Keratinocyte (primary cell): ENCODE measurements at regions not wholly inside any gene's neighbourhood (a gene's known extent, or its start where the extent isn't known, plus 50 kb on each side); places are given as distances from the start of the nearest gene placed in this dataset.
A peak's percentile ranks its signal among the peaks of the same experiment; 100 is the strongest.

ENCODE experiments used
- DNase-seq: peaks from one replicate; pipeline ENCODE4 v3.0.0-alpha.2; 2011; ENCODE audit warnings: low read depth, missing footprints, low spot score
- FAIRE-seq: peaks from 2 replicates; lab custom pipeline; 2011; peaks lifted over from hg19 to GRCh38; lab: Jason Lieb, UNC
- H2AFZ ChIP-seq: 2 replicates; pipeline ENCODE4 v1.6.0; 2012; ENCODE audit warnings: low read length, control low read depth, inconsistent platforms; ENCODE audit not compliant: control insufficient read depth
- H3K27ac ChIP-seq: 2 replicates; pipeline ENCODE4 v1.5.1; 2011; ENCODE audit warnings: low read length; ENCODE audit not compliant: control insufficient read depth, insufficient read depth
- H3K27me3 ChIP-seq: 3 replicates; pipeline ENCODE4 v1.6.0; 2011; ENCODE audit warnings: low read length; ENCODE audit not compliant: control insufficient read depth, insufficient read depth; ENCODE audit errors: extremely low read depth
- H3K36me3 ChIP-seq, 2 experiments: 2 replicates in 1 of 2; 3 replicates in 1 of 2; pipeline ENCODE4 v1.5.1; 2011; ENCODE audit warnings: low read length in 2 of 2, mild to moderate bottlenecking in 1 of 2; ENCODE audit not compliant: control insufficient read depth in 2 of 2, insufficient read depth in 2 of 2; ENCODE audit errors: extremely low read depth in 1 of 2
- H3K4me1 ChIP-seq: 3 replicates; pipeline ENCODE4 v1.5.1; 2011; ENCODE audit warnings: low read length; ENCODE audit not compliant: control insufficient read depth, insufficient read depth; ENCODE audit errors: extremely low read depth
- H3K4me2 ChIP-seq: 3 replicates; pipeline ENCODE4 v1.6.0; 2011; ENCODE audit warnings: low read depth, low read length; ENCODE audit not compliant: control insufficient read depth, insufficient read depth; ENCODE audit errors: extremely low read depth
- H3K4me3 ChIP-seq, 3 experiments: fragments of 200-600 bp in 1 of 3; sonication (generic) in 1 of 3; 2 replicates in 2 of 3; 3 replicates in 1 of 3; pipeline ENCODE4 v1.5.1; 2011 to 2016; ENCODE audit warnings: low read length in 3 of 3, mild to moderate bottlenecking in 3 of 3, control low read depth in 2 of 3, inconsistent platforms in 1 of 3, low read depth in 1 of 3, mixed read lengths in 1 of 3, mixed run types in 1 of 3, moderate library complexity in 1 of 3; ENCODE audit not compliant: control insufficient read depth in 2 of 3, insufficient read depth in 2 of 3; ENCODE audit errors: extremely low read depth in 1 of 3
- H3K79me2 ChIP-seq: 2 replicates; pipeline ENCODE4 v1.6.0; 2012; ENCODE audit warnings: low read length; ENCODE audit not compliant: control insufficient read depth, insufficient read depth
- H3K9ac ChIP-seq: 3 replicates; pipeline ENCODE4 v1.6.0; 2011; ENCODE audit warnings: low read length; ENCODE audit not compliant: control insufficient read depth, insufficient read depth; ENCODE audit errors: extremely low read depth
- H3K9me1 ChIP-seq: 3 replicates; pipeline ENCODE4 v1.6.0; 2011; ENCODE audit warnings: low read length; ENCODE audit not compliant: control insufficient read depth, insufficient read depth; ENCODE audit errors: extremely low read depth
- H3K9me3 ChIP-seq: 2 replicates; pipeline ENCODE4 v1.5.1; 2012; ENCODE audit warnings: low read depth, low read length; ENCODE audit not compliant: control insufficient read depth
- H4K20me1 ChIP-seq: 3 replicates; pipeline ENCODE4 v1.6.0; 2011; ENCODE audit warnings: low read length; ENCODE audit not compliant: control insufficient read depth, insufficient read depth; ENCODE audit errors: extremely low read depth
- EZH2 ChIP-seq: IDR thresholded peaks from one replicate; pipeline ENCODE4 v1.6.1; 2012; ENCODE audit warnings: inconsistent platforms, mild to moderate bottlenecking, low read length, moderate library complexity
- dilution Hi-C: fragments of 300-500 bp; cut with MboI; formaldehyde crosslinking; loops from one replicate; pipeline ENCODE4 v1.7.0; 2020; ENCODE audit warnings: low sequenced_read_pairs; ENCODE audit not compliant: extremely low pct_ligation_motif_present
- TF ChIP-seq, protein P1 (sequence below), 3 experiments: IDR thresholded peaks in 1 of 3; conservative IDR thresholded peaks in 1 of 3; optimal IDR thresholded peaks in 1 of 3; 2 replicates in 2 of 3; 3 replicates in 1 of 3; pipeline versions ENCODE3 to v1.5.1; 2011; ENCODE audit warnings: low read length in 3 of 3, mild to moderate bottlenecking in 3 of 3, moderate library complexity in 2 of 3, control low read depth in 1 of 3, inconsistent platforms in 1 of 3; ENCODE audit not compliant: insufficient read depth in 2 of 3; ENCODE audit errors: extremely low read depth in 1 of 3

DNA sequence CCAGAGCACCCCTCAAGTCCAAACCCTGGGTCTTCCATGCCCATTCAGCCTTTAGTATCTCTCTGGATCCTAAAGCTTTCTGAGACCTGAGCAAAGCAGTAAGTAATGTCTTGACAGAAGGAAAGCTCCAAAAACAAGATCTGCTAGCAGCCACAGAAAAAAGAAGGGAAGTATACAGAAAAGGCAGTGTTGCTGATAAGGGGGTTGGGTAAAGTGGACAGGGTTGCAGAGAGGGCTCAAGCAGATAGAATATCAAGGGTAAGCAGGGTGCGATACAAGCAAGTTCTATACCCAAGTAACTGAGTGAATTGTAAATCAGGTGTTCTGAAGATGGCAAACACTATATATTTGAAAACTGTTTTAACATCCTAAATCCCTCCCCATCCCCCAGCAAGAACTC lies 113.4 kb upstream of the CARMIL1 start:
- H3K4me2 ChIP-seq: no peak overlapping the region
- H3K9me1 ChIP-seq: no peaks in the 10 kb centered on the region
- peaks cover 4% of the 10 kb centered on the region for H3K4me1 ChIP-seq
- H3K36me3 ChIP-seq: no peaks in the 10 kb centered on the region
- H2AFZ ChIP-seq: peak overlapping the region; percentile 19
- no peak overlapping the region for H3K27ac ChIP-seq
- no peaks in the 10 kb centered on the region for H3K79me2 ChIP-seq
- TF ChIP-seq EZH2: no peak
- TF ChIP-seq, protein P1, sequence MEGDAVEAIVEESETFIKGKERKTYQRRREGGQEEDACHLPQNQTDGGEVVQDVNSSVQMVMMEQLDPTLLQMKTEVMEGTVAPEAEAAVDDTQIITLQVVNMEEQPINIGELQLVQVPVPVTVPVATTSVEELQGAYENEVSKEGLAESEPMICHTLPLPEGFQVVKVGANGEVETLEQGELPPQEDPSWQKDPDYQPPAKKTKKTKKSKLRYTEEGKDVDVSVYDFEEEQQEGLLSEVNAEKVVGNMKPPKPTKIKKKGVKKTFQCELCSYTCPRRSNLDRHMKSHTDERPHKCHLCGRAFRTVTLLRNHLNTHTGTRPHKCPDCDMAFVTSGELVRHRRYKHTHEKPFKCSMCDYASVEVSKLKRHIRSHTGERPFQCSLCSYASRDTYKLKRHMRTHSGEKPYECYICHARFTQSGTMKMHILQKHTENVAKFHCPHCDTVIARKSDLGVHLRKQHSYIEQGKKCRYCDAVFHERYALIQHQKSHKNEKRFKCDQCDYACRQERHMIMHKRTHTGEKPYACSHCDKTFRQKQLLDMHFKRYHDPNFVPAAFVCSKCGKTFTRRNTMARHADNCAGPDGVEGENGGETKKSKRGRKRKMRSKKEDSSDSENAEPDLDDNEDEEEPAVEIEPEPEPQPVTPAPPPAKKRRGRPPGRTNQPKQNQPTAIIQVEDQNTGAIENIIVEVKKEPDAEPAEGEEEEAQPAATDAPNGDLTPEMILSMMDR (optimal IDR thresholded peaks at IDR 0.05 in 1 of 3, IDR thresholded peaks at IDR 0.05 in 1 of 3, conservative IDR thresholded peaks at IDR 0.05 in 1 of 3; ENCODE audit: extremely low read depth in 1 of 3, insufficient read depth in 2 of 3, low read length in 3 of 3): no peak
- H3K9me3 ChIP-seq: no peaks in the 10 kb centered on the region
- no peaks in the 10 kb centered on the region for H3K27me3 ChIP-seq
- FAIRE-seq (no peak), DNase-seq (no peak)
- dilution Hi-C loops: no loop called here
- H4K20me1 ChIP-seq: no peaks in the 10 kb centered on the region
- no peak overlapping the region for H3K4me3 ChIP-seq
- H3K9ac ChIP-seq: no peak overlapping the region

DNA sequence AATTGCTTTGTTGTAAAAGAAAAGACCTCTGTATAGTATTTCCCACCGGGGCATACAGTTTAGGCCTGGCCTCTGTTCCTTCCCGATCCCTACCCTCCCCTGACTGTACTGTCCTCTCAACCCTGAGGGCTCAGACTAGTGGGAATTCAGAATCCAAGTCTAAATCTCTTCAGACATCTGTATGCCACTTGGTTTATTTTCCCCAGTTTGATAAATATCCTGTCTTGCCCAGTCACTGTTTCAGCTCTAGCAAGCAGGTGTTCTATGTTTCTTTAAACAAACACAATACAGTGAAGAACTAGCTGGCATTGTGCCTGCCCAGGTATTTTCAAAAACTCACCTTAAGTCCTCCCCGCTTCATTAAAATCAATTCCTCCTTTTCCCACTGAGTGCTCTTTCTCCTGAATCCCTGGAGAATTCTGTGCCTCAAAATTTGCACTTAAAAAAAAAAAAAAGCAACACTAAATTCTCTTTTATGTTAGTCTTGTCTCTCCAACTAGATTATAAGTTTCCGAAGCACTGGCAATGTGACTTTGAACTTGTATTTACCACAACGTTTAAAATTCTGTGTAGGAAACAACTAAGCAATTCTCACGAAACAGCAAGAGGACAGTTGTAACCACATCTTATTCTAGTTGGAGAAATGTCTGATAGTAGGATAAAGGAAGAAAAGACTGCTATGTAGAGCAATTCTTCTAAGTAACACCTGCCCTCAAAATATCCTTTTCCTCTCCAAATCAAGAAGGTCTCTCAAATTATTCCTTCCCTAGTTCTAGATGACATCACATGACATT lies 112.0 kb upstream of the CARMIL1 start:
- FAIRE-seq: no peak
- Histone ChIP-seq H3K27me3 (no peaks in the 10 kb centered on the region), H3K9ac (no peak overlapping the region), H3K4me3 (no peak overlapping the region), H3K9me1 (no peaks in the 10 kb centered on the region), H2AFZ (no peak overlapping the region), H4K20me1 (no peaks in the 10 kb centered on the region), H3K4me2 (no peak overlapping the region), H3K27ac (no peak overlapping the region), H3K36me3 (no peaks in the 10 kb centered on the region), H3K4me1 (peaks cover 15% of the 10 kb centered on the region), H3K9me3 (no peaks in the 10 kb centered on the region), H3K79me2 (no peaks in the 10 kb centered on the region)
- no peak for DNase-seq
- TF ChIP-seq, protein P1 (optimal IDR thresholded peaks at IDR 0.05 in 1 of 3, IDR thresholded peaks at IDR 0.05 in 1 of 3, conservative IDR thresholded peaks at IDR 0.05 in 1 of 3; ENCODE audit: extremely low read depth in 1 of 3, insufficient read depth in 2 of 3, low read length in 3 of 3): no peak
- no peak for TF ChIP-seq EZH2
- dilution Hi-C loops: no loop called here
